Smooth muscle cell (in vitro differentiated cells): ENCODE measurements at regions not wholly inside any gene's neighbourhood (a gene's known extent, or its start where the extent isn't known, plus 50 kb on each side); places are given as distances from the start of the nearest gene placed in this dataset.

Source experiments
- DNase-seq: peaks from one replicate; lab custom pipeline; 2025; ENCODE audit not compliant: unreplicated experiment; lab: John Stamatoyannopoulos, UW
- H2AFZ ChIP-seq: fragments of 200-600 bp; sonication (generic); 2 replicates; pipeline ENCODE4 v1.6.0; 2016; ENCODE audit warnings: antibody characterized with exemption, low read depth, mild to moderate bottlenecking
- H3F3A ChIP-seq: fragments of 200-600 bp; sonication (generic); 2 replicates; pipeline ENCODE4 v1.6.0; 2017; ENCODE audit warnings: antibody characterized with exemption, low read depth
- H3K27ac ChIP-seq: fragments of 200-600 bp; sonication (generic); 2 replicates; pipeline ENCODE4 v1.5.1; 2016; ENCODE audit warnings: low read depth, mild to moderate bottlenecking
- H3K27me3 ChIP-seq: fragments of 200-600 bp; sonication (generic); 2 replicates; pipeline ENCODE4 v1.6.1; 2016; ENCODE audit warnings: low read depth, mild to moderate bottlenecking
- H3K36me3 ChIP-seq: fragments of 200-600 bp; sonication (generic); 2 replicates; pipeline ENCODE4 v1.5.1; 2016; ENCODE audit warnings: low read depth
- H3K4me1 ChIP-seq: fragments of 200-600 bp; sonication (generic); 2 replicates; pipeline ENCODE4 v1.5.1; 2016; ENCODE audit warnings: low read depth
- H3K4me2 ChIP-seq: fragments of 200-600 bp; sonication (generic); 2 replicates; pipeline ENCODE4 v1.6.0; 2016; ENCODE audit warnings: mild to moderate bottlenecking
- H3K4me3 ChIP-seq: fragments of 200-600 bp; sonication (generic); 2 replicates; pipeline ENCODE4 v1.5.1; 2016; ENCODE audit warnings: mild to moderate bottlenecking
- H3K79me2 ChIP-seq: fragments of 200-600 bp; sonication (generic); 2 replicates; pipeline ENCODE4 v1.6.0; 2016; ENCODE audit warnings: low read depth, mild to moderate bottlenecking
- H3K9ac ChIP-seq: fragments of 200-600 bp; sonication (generic); 2 replicates; pipeline ENCODE4 v1.6.0; 2016; ENCODE audit warnings: low read depth
- H3K9me3 ChIP-seq: fragments of 200-600 bp; sonication (generic); replicated peaks from 2 replicates; pipeline ENCODE4 v1.5.1; 2016; ENCODE audit warnings: low read depth
- H4K20me1 ChIP-seq: fragments of 200-600 bp; sonication (generic); 2 replicates; pipeline ENCODE4 v1.6.0; 2016; ENCODE audit warnings: low read depth
- WGBS: methylation state at CpG from one replicate; pipeline ENCODE4 v1.1.7; 2016; ENCODE audit warnings: low lambda C conversion rate; 5-methylcytosine and 5-hydroxymethylcytosine counted together
- TF ChIP-seq, protein P1 (sequence below): fragments of 200-600 bp; sonication (generic); IDR thresholded peaks from 2 replicates; pipeline ENCODE4 v1.5.1; 2017; ENCODE audit warnings: borderline replicate concordance, mild to moderate bottlenecking, antibody characterized with exemption; ENCODE audit not compliant: insufficient read depth, poor library complexity, severe bottlenecking

DNA sequence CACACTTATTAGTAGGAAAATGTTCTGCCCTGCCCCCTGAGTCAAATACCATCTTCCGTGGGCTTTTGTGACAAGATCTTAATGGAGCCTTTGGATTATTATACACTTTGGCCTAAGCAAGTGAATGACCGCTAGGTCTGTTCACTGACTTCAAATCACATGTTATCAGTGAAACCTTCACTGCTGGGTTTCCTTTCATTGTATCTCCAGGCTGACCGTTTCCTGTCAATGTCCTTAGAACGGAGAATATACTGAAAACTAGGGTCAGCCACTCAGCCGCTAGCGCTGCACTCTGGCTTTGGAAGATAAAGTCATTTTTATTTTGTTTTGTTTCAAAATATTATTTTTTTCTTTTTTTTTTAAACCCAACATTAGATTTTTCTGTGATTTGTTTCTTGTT lies 107.0 kb upstream of the TLL1 start:
- H3F3A ChIP-seq: no peaks in the 10 kb centered on the region
- no peaks in the 10 kb centered on the region for H3K79me2 ChIP-seq
- DNase-seq: no peak
- no peak overlapping the region for H3K4me2 ChIP-seq
- no peak overlapping the region for H2AFZ ChIP-seq
- no peak overlapping the region for H3K9ac ChIP-seq
- H3K36me3 ChIP-seq: no peaks in the 10 kb centered on the region
- TF ChIP-seq, protein P1, sequence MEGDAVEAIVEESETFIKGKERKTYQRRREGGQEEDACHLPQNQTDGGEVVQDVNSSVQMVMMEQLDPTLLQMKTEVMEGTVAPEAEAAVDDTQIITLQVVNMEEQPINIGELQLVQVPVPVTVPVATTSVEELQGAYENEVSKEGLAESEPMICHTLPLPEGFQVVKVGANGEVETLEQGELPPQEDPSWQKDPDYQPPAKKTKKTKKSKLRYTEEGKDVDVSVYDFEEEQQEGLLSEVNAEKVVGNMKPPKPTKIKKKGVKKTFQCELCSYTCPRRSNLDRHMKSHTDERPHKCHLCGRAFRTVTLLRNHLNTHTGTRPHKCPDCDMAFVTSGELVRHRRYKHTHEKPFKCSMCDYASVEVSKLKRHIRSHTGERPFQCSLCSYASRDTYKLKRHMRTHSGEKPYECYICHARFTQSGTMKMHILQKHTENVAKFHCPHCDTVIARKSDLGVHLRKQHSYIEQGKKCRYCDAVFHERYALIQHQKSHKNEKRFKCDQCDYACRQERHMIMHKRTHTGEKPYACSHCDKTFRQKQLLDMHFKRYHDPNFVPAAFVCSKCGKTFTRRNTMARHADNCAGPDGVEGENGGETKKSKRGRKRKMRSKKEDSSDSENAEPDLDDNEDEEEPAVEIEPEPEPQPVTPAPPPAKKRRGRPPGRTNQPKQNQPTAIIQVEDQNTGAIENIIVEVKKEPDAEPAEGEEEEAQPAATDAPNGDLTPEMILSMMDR: no peak
- no peaks in the 10 kb centered on the region for H3K27me3 ChIP-seq
- no peaks in the 10 kb centered on the region for H3K9me3 ChIP-seq
- H4K20me1 ChIP-seq: no peaks in the 10 kb centered on the region
- no peak overlapping the region for H3K27ac ChIP-seq
- H3K4me3 ChIP-seq: no peak overlapping the region
- H3K4me1 ChIP-seq: no peaks in the 10 kb centered on the region
- 90% methylated on average over 6 of the region's 6 CpGs for WGBS

DNA sequence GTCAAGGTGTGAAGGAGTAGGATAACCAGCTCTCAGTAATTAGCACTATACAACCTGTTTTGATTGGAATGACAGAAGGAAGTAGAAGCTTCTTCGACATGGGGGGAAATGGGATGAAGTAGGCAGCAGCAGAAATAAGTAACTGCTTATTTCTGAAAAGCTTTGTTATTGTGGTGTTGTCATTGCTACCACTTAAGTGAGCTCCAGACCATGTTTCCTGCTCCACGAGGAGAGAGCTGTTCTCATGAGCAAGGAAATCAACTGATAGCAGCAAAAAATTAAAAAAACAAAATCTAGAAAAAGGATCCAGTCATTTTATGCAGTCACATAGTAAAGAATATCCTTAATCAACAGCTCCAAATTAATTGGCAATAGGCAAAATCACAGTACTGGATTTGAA lies 106.1 kb upstream of the TLL1 start:
- H3K4me1 ChIP-seq: no peaks in the 10 kb centered on the region
- H3K9ac ChIP-seq: no peak overlapping the region
- H3K79me2 ChIP-seq: no peaks in the 10 kb centered on the region
- H3K27me3 ChIP-seq: no peaks in the 10 kb centered on the region
- DNase-seq: no peak
- H3F3A ChIP-seq: no peaks in the 10 kb centered on the region
- no peak overlapping the region for H3K4me3 ChIP-seq
- no peaks in the 10 kb centered on the region for H4K20me1 ChIP-seq
- no peak overlapping the region for H3K4me2 ChIP-seq
- TF ChIP-seq, protein P1: no peak
- no peaks in the 10 kb centered on the region for H3K9me3 ChIP-seq
- H3K36me3 ChIP-seq: no peaks in the 10 kb centered on the region
- no peak overlapping the region for H3K27ac ChIP-seq
- WGBS: 59% methylated on average over 2 of the region's 2 CpGs
- no peak overlapping the region for H2AFZ ChIP-seq

DNA sequence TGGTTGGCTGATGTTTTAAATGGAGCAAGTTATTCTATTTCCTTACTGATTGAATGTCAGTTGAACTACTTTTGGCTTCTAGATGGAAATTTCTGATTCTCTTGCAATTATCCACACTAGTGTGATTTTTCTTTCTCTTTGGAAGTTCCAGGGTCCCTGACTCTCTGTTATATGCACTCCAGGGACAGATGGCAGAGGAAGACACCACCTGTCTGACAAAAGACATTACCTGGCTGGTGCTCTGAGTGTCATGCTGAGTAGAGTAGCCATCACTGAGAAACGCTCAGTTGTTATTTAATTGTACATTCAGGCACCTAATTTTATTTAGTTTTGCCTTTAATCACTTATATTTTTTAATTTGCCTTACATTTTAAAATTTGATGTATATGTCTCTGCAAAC lies 105.4 kb upstream of the TLL1 start:
- no peaks in the 10 kb centered on the region for H3F3A ChIP-seq
- no peak overlapping the region for H2AFZ ChIP-seq
- TF ChIP-seq, protein P1: no peak
- 87% methylated on average over 1 of the region's 1 CpG for whole genome bisulfite sequencing
- H4K20me1 ChIP-seq: no peaks in the 10 kb centered on the region
- H3K4me2 ChIP-seq: no peak overlapping the region
- H3K27me3 ChIP-seq: no peaks in the 10 kb centered on the region
- H3K9ac ChIP-seq: no peak overlapping the region
- no peaks in the 10 kb centered on the region for H3K4me1 ChIP-seq
- H3K79me2 ChIP-seq: no peaks in the 10 kb centered on the region
- no peak for DNase-seq
- H3K4me3 ChIP-seq: no peak overlapping the region
- no peaks in the 10 kb centered on the region for H3K36me3 ChIP-seq
- H3K9me3 ChIP-seq: no peaks in the 10 kb centered on the region
- H3K27ac ChIP-seq: no peak overlapping the region

DNA sequence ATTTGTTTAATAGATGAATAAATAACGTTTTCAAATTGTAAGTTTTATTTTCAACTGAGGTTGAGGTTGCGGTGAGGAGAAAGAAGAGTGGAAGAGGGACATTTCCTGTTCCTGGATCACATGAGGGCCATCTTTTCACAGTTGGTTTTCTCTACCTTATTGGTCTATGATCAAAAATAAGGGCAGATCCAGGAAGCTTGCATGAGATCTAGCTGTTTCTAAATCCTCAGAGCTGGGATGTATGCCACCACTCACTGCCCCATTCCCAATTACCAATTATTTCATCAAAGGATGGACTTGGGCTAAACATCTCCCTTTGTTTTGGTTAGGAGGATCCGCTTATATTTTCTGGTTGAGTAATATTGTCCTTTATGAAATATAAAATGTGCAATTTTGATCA lies 104.8 kb upstream of the TLL1 start:
- Histone ChIP-seq H2AFZ (no peak overlapping the region), H3K27ac (no peak overlapping the region), H3K27me3 (no peaks in the 10 kb centered on the region), H3K79me2 (no peaks in the 10 kb centered on the region), H3K4me2 (no peak overlapping the region), H3K36me3 (no peaks in the 10 kb centered on the region), H3K4me1 (no peaks in the 10 kb centered on the region), H3F3A (no peaks in the 10 kb centered on the region), H3K9ac (no peak overlapping the region), H3K4me3 (no peak overlapping the region), H3K9me3 (no peaks in the 10 kb centered on the region), H4K20me1 (no peaks in the 10 kb centered on the region)
- DNase-seq: no peak
- WGBS: 93% methylated on average over 3 of the region's 3 CpGs
- TF ChIP-seq, protein P1: no peak
